ENCODE measurements at regions not wholly inside any gene's neighbourhood (a gene's known extent, or its start where the extent isn't known, plus 50 kb on each side); places are given as distances from the start of the nearest gene placed in this dataset.

DNA sequence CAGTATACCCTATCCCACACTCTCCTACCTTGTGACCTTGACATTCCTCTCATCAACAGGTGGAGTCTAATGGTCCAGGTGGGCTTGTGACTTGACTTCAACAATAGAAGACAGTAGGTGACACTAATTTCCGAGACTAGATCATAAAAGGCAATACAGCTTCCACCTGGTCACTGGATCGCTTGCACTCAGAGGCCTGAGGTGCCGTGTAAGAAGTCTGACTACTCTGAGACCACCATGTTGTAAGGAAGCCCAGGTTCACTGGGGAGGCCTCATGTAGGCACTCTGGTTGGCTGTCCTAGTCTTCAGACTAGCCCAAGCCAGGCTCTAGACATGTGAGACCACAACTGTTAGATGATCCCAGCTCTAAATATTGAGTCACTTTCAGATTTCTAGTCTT lies 370.4 kb downstream of the MID1IP1 start:
- TF ChIP-seq, protein P1, sequence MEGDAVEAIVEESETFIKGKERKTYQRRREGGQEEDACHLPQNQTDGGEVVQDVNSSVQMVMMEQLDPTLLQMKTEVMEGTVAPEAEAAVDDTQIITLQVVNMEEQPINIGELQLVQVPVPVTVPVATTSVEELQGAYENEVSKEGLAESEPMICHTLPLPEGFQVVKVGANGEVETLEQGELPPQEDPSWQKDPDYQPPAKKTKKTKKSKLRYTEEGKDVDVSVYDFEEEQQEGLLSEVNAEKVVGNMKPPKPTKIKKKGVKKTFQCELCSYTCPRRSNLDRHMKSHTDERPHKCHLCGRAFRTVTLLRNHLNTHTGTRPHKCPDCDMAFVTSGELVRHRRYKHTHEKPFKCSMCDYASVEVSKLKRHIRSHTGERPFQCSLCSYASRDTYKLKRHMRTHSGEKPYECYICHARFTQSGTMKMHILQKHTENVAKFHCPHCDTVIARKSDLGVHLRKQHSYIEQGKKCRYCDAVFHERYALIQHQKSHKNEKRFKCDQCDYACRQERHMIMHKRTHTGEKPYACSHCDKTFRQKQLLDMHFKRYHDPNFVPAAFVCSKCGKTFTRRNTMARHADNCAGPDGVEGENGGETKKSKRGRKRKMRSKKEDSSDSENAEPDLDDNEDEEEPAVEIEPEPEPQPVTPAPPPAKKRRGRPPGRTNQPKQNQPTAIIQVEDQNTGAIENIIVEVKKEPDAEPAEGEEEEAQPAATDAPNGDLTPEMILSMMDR (conservative IDR thresholded peaks at IDR 0.05; ENCODE audit: low read depth, low read length), result no peak
- TF ChIP-seq EZH2 (IDR thresholded peaks at IDR 0.05; ENCODE audit: low read length, unreplicated experiment) (no peak), EZH2phosphoT487 (IDR thresholded peaks at IDR 0.05; ENCODE audit: borderline replicate concordance, low read length) (no peak)
